Type B pancreatic cell (in vitro differentiated cells): ENCODE measurements at regions not wholly inside any gene's neighbourhood (a gene's known extent, or its start where the extent isn't known, plus 50 kb on each side); places are given as distances from the start of the nearest gene placed in this dataset.

ENCODE experiments used
- DNase-seq: peaks from one replicate; pipeline ENCODE4 v3.0.0; 2021; ENCODE audit warnings: mixed read lengths; ENCODE audit not compliant: unreplicated experiment; ENCODE audit errors: extremely low spot score
- H3K27ac Mint-ChIP-seq: 2 replicates; pipeline ENCODE4 v1.8.0; 2021; ENCODE audit warnings: mild to moderate bottlenecking, mixed read lengths
- H3K27me3 Mint-ChIP-seq: 2 replicates; pipeline ENCODE4 v1.8.0; 2021; ENCODE audit warnings: mixed read lengths
- H3K36me3 Mint-ChIP-seq: 2 replicates; pipeline ENCODE4 v1.8.0; 2021; ENCODE audit warnings: mixed read lengths
- H3K4me1 Mint-ChIP-seq: one replicate; pipeline ENCODE4 v1.8.0; 2021; ENCODE audit warnings: mixed read lengths; ENCODE audit not compliant: unreplicated experiment
- H3K4me3 Mint-ChIP-seq: 2 replicates; pipeline ENCODE4 v1.8.0; 2021; ENCODE audit warnings: mild to moderate bottlenecking, mixed read lengths
- H3K9me3 Mint-ChIP-seq: 2 replicates; pipeline ENCODE4 v1.8.0; 2021; ENCODE audit warnings: mixed read lengths
- TF ChIP-seq, protein P1 (sequence below): fragments of 200-600 bp; sonication (generic); conservative IDR thresholded peaks from 2 replicates; pipeline ENCODE4 v1.5.0; 2021; ENCODE audit warnings: antibody characterized with exemption, mild to moderate bottlenecking

DNA sequence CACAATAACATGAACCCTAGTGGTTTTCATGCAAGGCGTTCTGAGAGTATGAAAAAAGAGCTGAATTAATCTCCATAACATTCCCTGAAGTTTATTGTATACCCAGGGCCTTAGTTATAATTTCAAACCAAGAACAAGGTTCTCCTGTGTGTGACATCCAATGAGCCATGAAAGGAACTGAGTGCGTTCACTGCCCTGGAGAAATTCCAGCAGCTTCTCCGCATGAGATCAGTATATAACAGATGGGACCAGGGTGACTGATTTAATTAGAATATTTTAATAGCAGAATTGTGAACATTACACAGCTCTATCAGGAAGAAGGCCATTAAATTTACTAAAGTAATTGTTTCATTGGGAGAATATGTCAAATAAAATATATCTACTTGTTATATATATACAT is 1190.5 kb upstream of the SLC10A2 start:
- DNase-seq, result no peak

DNA sequence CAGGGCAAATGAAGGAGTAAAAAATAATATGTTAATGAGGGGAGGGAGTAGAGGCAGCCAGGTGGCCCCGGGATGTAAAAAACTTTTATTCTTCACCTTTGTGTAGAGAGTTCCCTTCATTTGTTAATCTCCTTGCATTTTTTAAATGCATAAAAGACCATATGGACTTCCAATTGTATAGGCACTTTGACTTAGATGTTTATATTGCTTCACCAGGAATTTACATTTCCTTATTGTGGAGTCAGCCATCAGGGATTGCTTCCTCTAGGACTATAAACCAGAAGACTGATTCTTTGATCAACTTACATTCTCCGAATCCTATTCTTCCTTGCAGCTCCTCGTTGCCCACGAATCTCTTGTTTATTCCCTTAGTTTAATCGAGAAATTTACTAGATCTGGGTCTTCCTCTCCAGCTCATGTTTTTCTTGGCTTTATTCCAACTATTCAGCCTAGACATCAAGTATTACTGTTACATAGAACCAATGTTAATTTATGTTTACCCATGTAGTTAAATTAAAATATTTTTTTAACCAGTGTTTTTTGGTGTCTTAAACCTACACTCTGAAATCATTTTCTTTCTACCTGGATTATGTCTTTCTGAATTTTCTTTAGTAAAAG is 1187.0 kb upstream of the SLC10A2 start:
- Mint-ChIP-seq H3K4me3 (no peak overlapping the region), H3K4me1 (no peaks in the 10 kb centered on the region), H3K9me3 (no peaks in the 10 kb centered on the region), H3K27ac (no peak overlapping the region), H3K36me3 (no peaks in the 10 kb centered on the region), H3K27me3 (no peaks in the 10 kb centered on the region)
- DNase-seq, result no peak
- TF ChIP-seq, protein P1, sequence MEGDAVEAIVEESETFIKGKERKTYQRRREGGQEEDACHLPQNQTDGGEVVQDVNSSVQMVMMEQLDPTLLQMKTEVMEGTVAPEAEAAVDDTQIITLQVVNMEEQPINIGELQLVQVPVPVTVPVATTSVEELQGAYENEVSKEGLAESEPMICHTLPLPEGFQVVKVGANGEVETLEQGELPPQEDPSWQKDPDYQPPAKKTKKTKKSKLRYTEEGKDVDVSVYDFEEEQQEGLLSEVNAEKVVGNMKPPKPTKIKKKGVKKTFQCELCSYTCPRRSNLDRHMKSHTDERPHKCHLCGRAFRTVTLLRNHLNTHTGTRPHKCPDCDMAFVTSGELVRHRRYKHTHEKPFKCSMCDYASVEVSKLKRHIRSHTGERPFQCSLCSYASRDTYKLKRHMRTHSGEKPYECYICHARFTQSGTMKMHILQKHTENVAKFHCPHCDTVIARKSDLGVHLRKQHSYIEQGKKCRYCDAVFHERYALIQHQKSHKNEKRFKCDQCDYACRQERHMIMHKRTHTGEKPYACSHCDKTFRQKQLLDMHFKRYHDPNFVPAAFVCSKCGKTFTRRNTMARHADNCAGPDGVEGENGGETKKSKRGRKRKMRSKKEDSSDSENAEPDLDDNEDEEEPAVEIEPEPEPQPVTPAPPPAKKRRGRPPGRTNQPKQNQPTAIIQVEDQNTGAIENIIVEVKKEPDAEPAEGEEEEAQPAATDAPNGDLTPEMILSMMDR, result no peak

More for the DNA sequence above, 1190.5 kb upstream of the SLC10A2 start:
- Mint-ChIP-seq H3K4me3 (no peak overlapping the region), H3K36me3 (no peaks in the 10 kb centered on the region), H3K27me3 (no peaks in the 10 kb centered on the region), H3K4me1 (no peaks in the 10 kb centered on the region), H3K27ac (no peak overlapping the region), H3K9me3 (no peaks in the 10 kb centered on the region)
- TF ChIP-seq, protein P1, result no peak

DNA sequence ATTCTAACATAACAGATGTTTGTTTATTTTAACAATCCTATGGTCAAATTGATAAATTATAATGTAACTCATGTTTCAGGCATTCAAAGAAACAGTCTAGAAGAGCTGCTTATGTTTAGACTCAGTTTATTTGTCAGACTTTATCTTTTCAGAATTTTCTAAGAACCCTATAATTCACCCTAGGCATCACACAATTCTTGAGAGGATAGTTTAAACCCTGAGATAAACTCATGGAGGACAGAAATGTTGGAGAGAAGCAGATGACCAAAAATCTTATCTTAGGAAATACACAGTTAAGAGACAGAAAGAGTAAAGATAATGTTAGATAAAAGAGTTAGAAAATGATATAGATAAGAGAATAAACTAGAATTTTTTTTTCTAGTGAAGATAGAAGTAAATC is 1185.7 kb upstream of the SLC10A2 start:
- H3K4me3 Mint-ChIP-seq, result no peak overlapping the region
- H3K27me3 Mint-ChIP-seq, result no peaks in the 10 kb centered on the region
- H3K36me3 Mint-ChIP-seq, result no peaks in the 10 kb centered on the region
- H3K9me3 Mint-ChIP-seq, result no peaks in the 10 kb centered on the region
- H3K4me1 Mint-ChIP-seq, result no peaks in the 10 kb centered on the region
- no peak for DNase-seq
- TF ChIP-seq, protein P1, result no peak
- H3K27ac Mint-ChIP-seq, result no peak overlapping the region

DNA sequence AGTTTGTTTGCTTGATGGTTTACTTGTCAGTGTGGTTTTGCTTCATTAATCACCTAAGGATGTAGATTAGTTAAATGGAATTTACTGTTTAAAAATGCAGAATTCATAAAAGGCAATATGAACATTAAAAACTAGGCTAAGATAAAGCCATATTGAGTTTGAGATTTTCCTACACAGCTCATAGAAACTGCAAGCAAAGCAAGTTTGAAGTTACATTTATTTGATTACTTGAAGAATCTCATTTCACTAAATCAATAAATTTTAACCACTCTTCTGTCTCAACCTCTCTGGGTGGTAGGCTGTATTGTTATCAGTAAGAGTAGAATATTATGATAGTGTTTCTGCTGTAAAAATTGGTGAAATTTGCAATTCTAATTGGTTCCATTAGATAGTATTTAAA is 1180.7 kb upstream of the SLC10A2 start:
- H3K9me3 Mint-ChIP-seq, result no peaks in the 10 kb centered on the region
- H3K36me3 Mint-ChIP-seq, result no peaks in the 10 kb centered on the region
- no peak overlapping the region for H3K27ac Mint-ChIP-seq
- H3K27me3 Mint-ChIP-seq, result no peaks in the 10 kb centered on the region
- H3K4me1 Mint-ChIP-seq, result no peaks in the 10 kb centered on the region
- no peak for DNase-seq
- H3K4me3 Mint-ChIP-seq, result no peak overlapping the region
- TF ChIP-seq, protein P1, result no peak

DNA sequence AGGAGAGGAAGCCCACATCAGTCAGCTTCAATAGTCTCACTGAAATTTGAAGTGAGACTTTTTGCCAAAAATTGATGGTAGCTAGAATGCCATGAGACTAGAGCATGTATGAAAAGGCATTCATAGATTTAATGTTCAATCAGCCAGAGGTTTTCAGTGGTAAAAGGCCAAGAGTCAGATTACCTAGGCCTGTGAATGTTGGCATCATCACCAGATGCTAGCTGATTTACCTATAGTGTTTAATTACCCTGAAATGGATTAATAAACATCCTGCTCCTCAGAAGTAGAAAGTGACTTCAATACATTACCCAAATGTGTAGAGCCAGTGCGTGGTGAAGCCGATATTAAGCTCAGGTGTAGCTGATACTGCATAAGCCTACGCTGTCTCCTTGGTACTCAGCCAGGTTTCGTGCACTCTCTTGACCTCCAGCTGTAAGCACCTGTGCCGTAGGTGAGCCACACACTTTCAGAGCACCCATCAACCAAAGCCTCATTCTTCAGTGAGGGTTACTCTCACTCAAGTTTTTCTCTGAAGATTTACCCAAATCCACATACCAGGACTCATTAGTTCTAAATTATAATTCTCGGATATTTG is 1140.3 kb upstream of the SLC10A2 start:
- no peaks in the 10 kb centered on the region for H3K36me3 Mint-ChIP-seq
- H3K4me3 Mint-ChIP-seq, result no peak overlapping the region
- H3K27ac Mint-ChIP-seq, result no peak overlapping the region
- TF ChIP-seq, protein P1, result no peak
- H3K9me3 Mint-ChIP-seq, result no peaks in the 10 kb centered on the region
- no peak for DNase-seq
- H3K27me3 Mint-ChIP-seq, result no peaks in the 10 kb centered on the region
- no peaks in the 10 kb centered on the region for H3K4me1 Mint-ChIP-seq
